HG03159 (cell line): ENCODE measurements at regions not wholly inside any gene's neighbourhood (a gene's known extent, or its start where the extent isn't known, plus 50 kb on each side); places are given as distances from the start of the nearest gene placed in this dataset.

Experiments
- ATAC-seq: cut with Tn5 transposase; IDR thresholded peaks from one replicate; pipeline ENCODE4 v1.9.1; 2021; ENCODE audit warnings: mild to moderate bottlenecking, moderate library complexity; ENCODE audit not compliant: unreplicated experiment

- no peak for ATAC-seq
Observed at GRCh38 chr9:27625751-27626150, 52.5 kb upstream of the C9orf72 start.

- no peak for ATAC-seq
Observed at GRCh38 chr9:27626244-27627187, 53.2 kb upstream of the C9orf72 start.

GRCh38 chr9:27627188-27627564, 53.9 kb upstream of the C9orf72 start:
- no peak for ATAC-seq

DNA sequence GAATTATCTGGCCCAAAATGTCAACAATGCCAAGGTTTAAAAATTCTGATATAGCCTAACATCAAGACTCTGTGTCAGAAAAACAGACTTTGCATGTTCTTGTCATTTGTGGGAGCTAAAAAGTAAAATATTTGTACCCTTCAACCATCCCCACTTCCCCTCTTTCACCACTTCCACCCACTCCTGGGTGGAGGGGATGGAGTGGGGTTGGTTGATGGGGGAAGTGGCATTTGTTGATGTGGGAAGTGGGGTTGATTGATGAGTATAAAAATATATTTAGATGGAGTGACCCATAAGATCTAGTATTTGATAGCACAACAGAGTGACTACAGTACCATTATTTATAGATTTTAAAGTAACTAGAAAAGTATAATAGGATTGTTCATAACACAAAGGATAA, 55.0 kb upstream of the C9orf72 start:
- no peak for ATAC-seq

DNA sequence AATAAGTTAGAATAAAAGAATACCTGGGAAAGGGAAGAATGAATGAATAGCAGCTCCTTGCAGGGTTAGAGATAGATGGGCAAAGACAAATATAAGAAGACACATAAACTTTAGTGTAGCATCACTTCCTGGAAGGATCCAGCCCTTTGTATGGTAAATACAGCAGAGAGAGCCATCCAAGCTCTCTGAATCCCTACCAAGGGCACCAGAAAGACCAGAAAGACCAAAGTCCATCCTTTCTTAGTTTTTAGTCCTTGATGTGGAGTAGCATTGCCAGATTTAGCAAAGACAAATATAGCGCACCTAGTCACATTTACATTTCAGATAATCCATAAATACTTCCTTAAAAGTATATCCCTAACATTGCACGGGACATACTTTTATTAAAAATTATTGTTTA, 56.1 kb upstream of the C9orf72 start:
- ATAC-seq: no peak

GRCh38 chr9:27632254-27632653, 59.0 kb upstream of the C9orf72 start:
- no peak for ATAC-seq

- no peak for ATAC-seq
Observed at GRCh38 chr9:27633764-27634163, 60.5 kb upstream of the C9orf72 start.

DNA sequence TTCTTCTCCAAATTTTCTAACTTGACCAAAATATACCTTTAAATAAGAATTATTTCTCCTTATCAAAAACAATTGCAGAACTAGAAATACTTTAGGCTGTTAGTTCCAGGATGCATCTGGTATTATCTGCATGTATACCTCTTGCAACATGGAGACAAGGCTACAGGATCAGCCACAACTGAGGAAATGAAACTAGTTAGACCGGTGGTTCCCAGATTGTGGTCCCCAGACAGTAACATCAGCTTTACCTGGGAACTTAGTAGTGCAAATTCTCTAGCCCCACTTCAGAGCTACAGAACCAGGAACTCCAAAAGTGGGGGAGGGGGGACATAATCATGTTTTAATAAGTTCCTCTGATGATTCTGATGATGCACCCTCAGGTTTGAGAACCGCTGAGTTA, 61.6 kb upstream of the C9orf72 start:
- ATAC-seq: peak; percentile 84

GRCh38 chr9:27638716-27639115, 65.4 kb upstream of the C9orf72 start:
- ATAC-seq: no peak

- ATAC-seq: no peak
Observed at GRCh38 chr9:27645161-27645840, 72.0 kb upstream of the C9orf72 start.

DNA sequence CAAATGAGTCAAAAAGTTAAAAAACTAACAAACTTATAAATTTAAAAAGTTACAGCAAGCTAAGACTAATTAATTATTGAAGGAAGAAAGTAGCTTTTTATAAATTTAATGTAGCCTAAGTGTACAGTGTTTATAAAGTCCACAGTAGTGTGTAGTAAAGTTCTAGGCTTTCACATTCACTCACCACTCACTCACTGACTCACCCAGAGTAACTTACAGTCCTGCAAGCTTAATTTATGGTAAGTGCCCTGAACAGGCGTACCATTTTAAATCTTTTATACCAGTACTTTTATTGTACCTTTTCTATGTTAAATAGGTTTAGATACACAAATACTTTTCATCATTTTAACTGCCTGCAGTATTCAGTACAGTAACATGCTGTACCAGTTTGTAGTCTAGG, 80.0 kb upstream of the C9orf72 start:
- ATAC-seq: no peak

- no peak for ATAC-seq
Observed at GRCh38 chr9:27653957-27654356, 80.7 kb upstream of the C9orf72 start.

- ATAC-seq: no peak
Observed at GRCh38 chr9:27654629-27655285, 81.5 kb upstream of the C9orf72 start.

GRCh38 chr9:27655441-27655840, 82.2 kb upstream of the C9orf72 start:
- no peak for ATAC-seq

DNA sequence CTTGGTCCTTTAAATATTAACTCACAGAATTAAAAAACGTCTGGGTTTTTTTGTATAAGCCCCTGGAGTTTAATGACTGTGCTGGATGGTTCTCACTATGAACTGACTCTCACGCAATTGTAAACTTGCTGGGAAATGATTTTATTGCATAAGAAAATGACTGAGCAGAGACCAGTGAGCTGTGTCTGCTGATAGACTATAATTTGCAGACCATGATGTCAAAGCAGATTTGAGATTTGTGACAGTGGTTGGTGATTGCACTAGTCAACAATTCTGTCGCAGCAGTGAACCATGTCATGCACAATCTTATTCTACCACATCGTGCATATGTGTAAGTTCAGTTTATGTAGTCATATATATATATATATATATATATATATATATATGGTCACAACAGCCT, 85.7 kb upstream of the C9orf72 start:
- no peak for ATAC-seq

- no peak for ATAC-seq
Observed at GRCh38 chr9:27659571-27659970, 86.3 kb upstream of the C9orf72 start.

GRCh38 chr9:27660148-27660547, 86.9 kb upstream of the C9orf72 start:
- ATAC-seq: no peak

DNA sequence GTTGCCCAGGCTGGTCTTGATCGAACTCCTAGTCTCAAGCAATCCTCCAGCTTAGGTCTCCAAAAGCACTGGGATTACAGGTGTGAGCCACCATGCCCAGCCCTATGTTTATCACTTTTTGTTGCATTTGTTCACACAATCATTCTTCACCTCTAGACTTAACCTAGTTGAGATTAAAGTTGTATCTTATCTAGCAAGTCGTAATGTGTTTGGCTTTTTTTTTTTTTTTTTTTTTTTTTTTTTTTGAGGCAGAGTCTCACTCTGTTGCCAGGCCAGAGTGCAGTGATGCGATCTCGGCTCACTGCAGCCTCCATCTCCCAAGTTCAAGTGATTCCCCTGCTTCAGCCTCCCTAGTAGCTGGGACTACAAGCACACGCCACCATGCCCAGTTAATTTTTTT, 90.2 kb upstream of the C9orf72 start:
- no peak for ATAC-seq

GRCh38 chr9:27664121-27664779, 91.0 kb upstream of the C9orf72 start:
- no peak for ATAC-seq

GRCh38 chr9:27665136-27665535, 91.9 kb upstream of the C9orf72 start:
- no peak for ATAC-seq

- no peak for ATAC-seq
Observed at GRCh38 chr9:27668280-27668679, 95.0 kb upstream of the C9orf72 start.
